ENCODE measurements at regions not wholly inside any gene's neighbourhood (a gene's known extent, or its start where the extent isn't known, plus 50 kb on each side); places are given as distances from the start of the nearest gene placed in this dataset.
"Not testable (repeated sequence)": the region's sequence is repeated elsewhere in the genome, so short reads cannot be mapped to it uniquely, and the experiment has no call there.

DNA sequence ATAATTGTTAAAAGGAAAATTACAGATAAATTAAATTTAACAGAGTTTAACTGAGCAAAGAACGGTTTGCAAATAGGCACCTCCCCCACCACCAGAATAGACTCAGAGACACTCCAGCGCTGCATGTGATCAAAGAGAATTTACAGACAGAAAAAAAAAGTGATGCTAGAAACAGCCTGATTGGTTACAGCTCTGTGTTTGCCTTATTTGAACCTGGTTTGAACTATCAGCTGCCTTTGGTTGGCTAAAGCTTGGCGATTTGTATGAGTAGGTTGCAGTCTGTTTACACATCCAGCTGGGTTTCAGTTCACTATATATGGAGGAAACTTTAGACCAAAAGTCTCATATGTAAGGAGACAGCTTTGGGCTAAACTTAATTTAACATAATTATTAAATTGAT is 249.1 kb downstream of the ENC1 start:
- Histone ChIP-seq H3K4me1 (ENCODE audit: control insufficient read depth, insufficient read depth, low read length, poor library complexity, severe bottlenecking) (peaks cover 20% of the 10 kb centered on the region), H3K9me3 (ENCODE audit: control insufficient read depth, low read length) (peaks cover 10% of the 10 kb centered on the region), H3K36me3 (ENCODE audit: control insufficient read depth, insufficient read depth, low read length) (no peaks in the 10 kb centered on the region), H3K4me3 (ENCODE audit: extremely low read depth, insufficient read depth, low read length, poor library complexity, severe bottlenecking) (no peak overlapping the region), H3K27ac (ENCODE audit: low read depth, low read length, severe bottlenecking) (no peak overlapping the region)
- 80 to 100% methylated on average over 1 to 2 of the region's 3 CpGs for WGBS, 2 experiments (ENCODE audit: insufficient coverage in 2 of 2)

DNA sequence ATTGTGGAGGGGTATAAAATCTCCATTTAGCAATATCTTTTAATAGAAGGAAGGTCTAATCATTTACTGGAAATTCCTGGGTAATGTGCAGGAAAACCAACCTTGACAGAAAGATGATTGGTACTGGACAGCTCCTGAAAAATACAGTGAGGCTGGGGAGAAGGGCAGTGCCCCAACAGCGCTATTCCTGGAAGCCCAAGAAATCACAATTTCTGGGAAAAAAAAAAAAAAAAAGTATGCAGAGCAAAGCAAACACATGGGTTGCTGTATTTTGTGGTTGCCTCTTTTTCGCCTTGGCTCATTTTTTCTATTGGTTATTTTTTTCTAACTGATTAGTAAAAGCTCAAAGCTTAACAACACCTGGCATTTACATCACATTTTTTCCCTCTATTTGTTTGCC is 249.7 kb downstream of the ENC1 start:
- Histone ChIP-seq H3K4me3 (ENCODE audit: extremely low read depth, insufficient read depth, low read length, poor library complexity, severe bottlenecking) (no peak overlapping the region), H3K36me3 (ENCODE audit: control insufficient read depth, insufficient read depth, low read length) (no peaks in the 10 kb centered on the region), H3K9me3 (ENCODE audit: control insufficient read depth, low read length) (peaks cover 10% of the 10 kb centered on the region), H3K27ac (ENCODE audit: low read depth, low read length, severe bottlenecking) (no peak overlapping the region), H3K4me1 (ENCODE audit: control insufficient read depth, insufficient read depth, low read length, poor library complexity, severe bottlenecking) (peaks cover 20% of the 10 kb centered on the region)
- 80 to 100% methylated on average over 1 of the region's 2 CpGs for WGBS, 2 experiments (ENCODE audit: insufficient coverage in 2 of 2)

DNA sequence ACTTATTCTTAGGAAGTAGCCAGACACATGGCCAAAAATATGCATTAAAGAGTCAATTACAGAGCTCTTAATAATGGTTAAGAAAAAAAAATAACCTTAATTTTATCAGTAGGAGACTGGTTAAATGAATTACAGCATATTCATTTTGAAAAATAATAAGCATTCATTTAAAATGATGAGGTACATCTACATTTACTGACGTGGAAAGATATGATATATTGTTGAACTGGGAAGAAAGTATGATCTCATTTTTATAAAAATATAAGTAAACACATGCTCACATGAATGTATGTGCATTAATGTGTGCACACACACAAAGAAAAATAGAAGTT is 250.3 kb downstream of the ENC1 start:
- peaks cover 10% of the 10 kb centered on the region for H3K9me3 ChIP-seq (ENCODE audit: control insufficient read depth, low read length)
- no CpG with 5 or more reads among the region's 1 CpG for WGBS, 2 experiments (ENCODE audit: insufficient coverage in 2 of 2)
- no peak overlapping the region for H3K27ac ChIP-seq (ENCODE audit: low read depth, low read length, severe bottlenecking)
- H3K4me1 ChIP-seq (ENCODE audit: control insufficient read depth, insufficient read depth, low read length, poor library complexity, severe bottlenecking), result peaks cover 20% of the 10 kb centered on the region
- no peak overlapping the region for H3K4me3 ChIP-seq (ENCODE audit: extremely low read depth, insufficient read depth, low read length, poor library complexity, severe bottlenecking)
- no peaks in the 10 kb centered on the region for H3K36me3 ChIP-seq (ENCODE audit: control insufficient read depth, insufficient read depth, low read length)

DNA sequence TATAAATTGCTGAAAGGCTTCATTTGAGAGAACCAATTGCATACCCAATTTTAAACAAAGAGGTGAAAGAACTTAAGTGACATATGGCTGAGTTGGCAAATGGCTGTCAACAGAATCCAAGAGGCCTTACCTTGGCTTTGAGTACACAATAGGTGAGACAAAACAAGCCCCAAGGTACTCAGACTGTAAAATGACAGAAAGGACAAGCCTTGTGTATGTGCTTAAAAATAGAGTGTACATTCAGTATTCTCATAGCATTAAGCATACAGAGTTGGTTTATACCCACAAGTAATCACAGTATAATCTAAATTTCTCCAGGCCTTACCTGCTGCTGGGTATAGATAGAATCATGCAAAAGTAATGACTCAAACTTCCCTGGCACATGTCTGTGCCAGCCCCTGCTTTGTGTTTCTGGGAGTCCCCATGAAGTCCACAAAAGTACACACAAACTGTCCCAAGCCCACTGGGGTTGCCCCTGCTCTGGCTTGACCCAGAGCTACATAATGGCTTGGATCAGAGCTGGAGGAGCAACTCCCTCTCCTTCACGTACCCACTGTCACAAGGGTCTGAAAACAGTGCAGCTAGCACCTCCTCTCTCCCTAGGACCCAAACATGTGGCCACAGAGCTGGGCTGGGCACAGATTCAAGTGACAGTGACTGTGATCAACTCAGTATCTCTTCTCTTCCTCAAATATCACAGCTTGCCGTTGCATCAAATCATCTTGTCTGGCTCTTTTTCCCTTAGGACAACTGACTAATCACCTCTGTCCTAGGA is 250.8 kb downstream of the ENC1 start:
- 89 to 100% methylated on average over 2 of the region's 2 CpGs for WGBS, 2 experiments (ENCODE audit: insufficient coverage in 2 of 2)
- H3K36me3 ChIP-seq (ENCODE audit: control insufficient read depth, insufficient read depth, low read length), result no peaks in the 10 kb centered on the region
- no peak overlapping the region for H3K4me3 ChIP-seq (ENCODE audit: extremely low read depth, insufficient read depth, low read length, poor library complexity, severe bottlenecking)
- peaks cover 10% of the 10 kb centered on the region for H3K9me3 ChIP-seq (ENCODE audit: control insufficient read depth, low read length)
- H3K27ac ChIP-seq (ENCODE audit: low read depth, low read length, severe bottlenecking), result no peak overlapping the region
- peaks cover 20% of the 10 kb centered on the region for H3K4me1 ChIP-seq (ENCODE audit: control insufficient read depth, insufficient read depth, low read length, poor library complexity, severe bottlenecking)

DNA sequence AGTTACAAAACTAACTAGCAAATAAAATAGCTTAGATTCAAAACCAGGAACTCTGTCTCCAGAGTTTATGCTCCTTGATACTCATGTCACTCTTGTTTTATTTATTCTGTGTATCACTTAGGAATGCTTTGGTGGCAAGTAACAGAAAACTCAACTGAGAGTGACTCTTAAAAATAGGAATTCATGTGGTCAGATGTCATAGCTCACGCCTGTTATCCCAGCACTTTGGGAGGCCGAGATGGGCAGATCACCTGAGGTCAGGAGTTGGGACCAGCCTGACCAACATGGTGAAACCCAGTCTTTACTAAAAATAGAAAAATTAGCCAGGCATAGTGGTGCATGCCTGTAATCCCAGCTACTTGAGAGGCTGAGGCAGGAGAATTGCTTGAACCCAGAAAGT is 252.1 kb downstream of the ENC1 start:
- 95 to 96% methylated on average over 2 of the region's 2 CpGs for WGBS, 2 experiments (ENCODE audit: insufficient coverage in 2 of 2)
- H3K4me3 ChIP-seq (ENCODE audit: extremely low read depth, insufficient read depth, low read length, poor library complexity, severe bottlenecking); H3K36me3 ChIP-seq (ENCODE audit: control insufficient read depth, insufficient read depth, low read length); H3K9me3 ChIP-seq (ENCODE audit: control insufficient read depth, low read length); H3K27ac ChIP-seq (ENCODE audit: low read depth, low read length, severe bottlenecking): not testable (repeated sequence)
- H3K4me1 ChIP-seq (ENCODE audit: control insufficient read depth, insufficient read depth, low read length, poor library complexity, severe bottlenecking), result peaks cover 22% of the 10 kb centered on the region

DNA sequence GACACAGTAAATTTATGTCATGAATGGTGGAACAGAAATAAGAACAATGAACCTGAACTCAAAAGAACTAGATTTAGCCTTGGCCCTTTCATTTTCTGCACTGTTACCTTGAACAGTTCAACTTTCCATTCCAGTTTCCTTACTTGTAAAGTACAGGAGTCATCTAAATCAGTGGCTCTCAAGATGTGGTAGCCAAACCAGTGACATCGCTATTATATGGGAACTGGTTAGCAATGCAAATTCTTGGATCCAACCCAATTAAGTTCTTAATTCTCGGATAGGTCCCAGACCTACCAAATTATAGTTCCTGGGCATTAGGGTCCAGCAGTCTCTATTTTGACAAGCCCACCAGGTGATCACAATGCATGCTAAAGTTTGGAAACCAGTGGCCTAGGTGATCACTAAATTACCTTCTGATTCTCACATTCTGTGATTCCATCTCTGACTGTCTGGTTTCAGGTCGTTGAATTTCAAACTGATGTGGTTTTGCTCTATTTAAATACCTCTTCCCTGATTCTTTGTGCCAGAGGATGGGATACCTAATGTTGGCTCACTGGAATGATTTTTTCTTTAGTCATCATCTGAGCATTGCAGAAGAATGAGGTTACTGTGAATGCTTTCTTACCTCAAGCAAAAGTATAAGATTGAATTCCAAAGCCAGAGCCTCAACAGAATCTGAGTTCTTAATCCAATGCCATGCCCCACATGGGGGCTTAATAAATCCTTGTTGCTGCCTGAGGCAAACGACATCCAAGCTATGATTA is 253.8 kb downstream of the ENC1 start:
- Histone ChIP-seq H3K27ac (ENCODE audit: low read depth, low read length, severe bottlenecking) (no peak overlapping the region), H3K4me3 (ENCODE audit: extremely low read depth, insufficient read depth, low read length, poor library complexity, severe bottlenecking) (no peak overlapping the region)

DNA sequence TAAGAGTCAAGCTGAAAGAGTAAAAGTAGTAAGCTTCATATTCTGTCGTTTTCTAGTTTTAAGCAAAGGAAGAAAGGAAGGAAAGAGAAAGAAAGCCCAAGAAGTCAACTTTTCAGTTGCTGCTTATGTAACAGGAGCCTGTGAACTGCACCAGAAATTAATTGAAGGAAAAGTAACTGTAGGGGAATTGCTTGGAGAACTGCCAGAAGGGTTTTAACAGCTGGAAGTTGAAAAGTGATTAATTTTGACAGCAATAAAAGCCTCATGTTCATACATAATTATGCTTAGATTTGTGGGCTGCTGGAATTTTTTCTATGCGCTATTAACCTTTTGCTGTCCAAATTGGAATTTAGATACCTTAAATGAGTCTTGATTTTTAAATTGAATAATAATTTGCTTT is 255.7 kb downstream of the ENC1 start:
- Histone ChIP-seq H3K9me3 (ENCODE audit: control insufficient read depth, low read length) (peaks cover 10% of the 10 kb centered on the region), H3K4me3 (ENCODE audit: extremely low read depth, insufficient read depth, low read length, poor library complexity, severe bottlenecking) (no peak overlapping the region), H3K4me1 (ENCODE audit: control insufficient read depth, insufficient read depth, low read length, poor library complexity, severe bottlenecking) (peaks cover 20% of the 10 kb centered on the region), H3K36me3 (ENCODE audit: control insufficient read depth, insufficient read depth, low read length) (no peaks in the 10 kb centered on the region), H3K27ac (ENCODE audit: low read depth, low read length, severe bottlenecking) (no peak overlapping the region)
- 92 to 100% methylated on average over 1 of the region's 2 CpGs for WGBS, 2 experiments (ENCODE audit: insufficient coverage in 2 of 2)

More for the DNA sequence above, 253.8 kb downstream of the ENC1 start:
- Histone ChIP-seq H3K4me1 (ENCODE audit: control insufficient read depth, insufficient read depth, low read length, poor library complexity, severe bottlenecking) (peaks cover 20% of the 10 kb centered on the region), H3K9me3 (ENCODE audit: control insufficient read depth, low read length) (peaks cover 10% of the 10 kb centered on the region), H3K36me3 (ENCODE audit: control insufficient read depth, insufficient read depth, low read length) (no peaks in the 10 kb centered on the region)
- WGBS, 2 experiments (ENCODE audit: insufficient coverage in 2 of 2), result 90 to 92% methylated on average over 3 of the region's 4 CpGs

DNA sequence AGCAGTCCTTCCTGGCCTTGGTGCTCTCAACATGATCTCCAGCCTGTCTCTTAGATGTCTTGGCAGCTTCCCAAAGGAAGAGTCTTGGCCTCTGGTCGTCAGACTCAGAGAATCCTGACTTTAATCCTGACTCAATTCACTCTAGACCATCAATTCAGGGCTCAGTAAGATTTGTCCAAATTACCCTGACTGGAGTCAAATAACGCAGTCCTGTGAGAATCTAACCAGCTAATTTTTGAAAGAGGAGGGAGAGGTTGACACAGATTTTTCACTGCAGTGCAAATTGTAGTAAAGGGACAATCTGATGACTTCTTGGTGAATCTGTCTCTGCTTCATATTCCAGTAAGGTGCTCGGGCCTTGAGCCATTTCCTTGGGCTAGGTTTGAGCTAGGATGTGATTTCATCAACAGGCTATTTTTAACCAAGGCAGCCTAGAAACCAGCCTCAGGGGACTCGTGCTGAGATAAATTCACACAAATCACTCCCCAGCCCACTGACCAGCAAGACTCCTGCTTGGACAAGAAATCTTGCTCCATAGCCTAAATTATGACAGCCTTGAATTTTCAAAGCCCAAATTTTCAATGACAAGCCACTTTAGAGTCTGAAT is 257.4 kb downstream of the ENC1 start:
- H3K9me3 ChIP-seq (ENCODE audit: control insufficient read depth, low read length), result peaks cover 10% of the 10 kb centered on the region
- H3K27ac ChIP-seq (ENCODE audit: low read depth, low read length, severe bottlenecking), result peak overlapping the region; percentile 64
- H3K36me3 ChIP-seq (ENCODE audit: control insufficient read depth, insufficient read depth, low read length), result no peaks in the 10 kb centered on the region
- no peak overlapping the region for H3K4me3 ChIP-seq (ENCODE audit: extremely low read depth, insufficient read depth, low read length, poor library complexity, severe bottlenecking)
- H3K4me1 ChIP-seq (ENCODE audit: control insufficient read depth, insufficient read depth, low read length, poor library complexity, severe bottlenecking), result peaks cover 25% of the 10 kb centered on the region
- 78 to 82% methylated on average over 3 of the region's 4 CpGs for WGBS, 2 experiments (ENCODE audit: insufficient coverage in 2 of 2)

DNA sequence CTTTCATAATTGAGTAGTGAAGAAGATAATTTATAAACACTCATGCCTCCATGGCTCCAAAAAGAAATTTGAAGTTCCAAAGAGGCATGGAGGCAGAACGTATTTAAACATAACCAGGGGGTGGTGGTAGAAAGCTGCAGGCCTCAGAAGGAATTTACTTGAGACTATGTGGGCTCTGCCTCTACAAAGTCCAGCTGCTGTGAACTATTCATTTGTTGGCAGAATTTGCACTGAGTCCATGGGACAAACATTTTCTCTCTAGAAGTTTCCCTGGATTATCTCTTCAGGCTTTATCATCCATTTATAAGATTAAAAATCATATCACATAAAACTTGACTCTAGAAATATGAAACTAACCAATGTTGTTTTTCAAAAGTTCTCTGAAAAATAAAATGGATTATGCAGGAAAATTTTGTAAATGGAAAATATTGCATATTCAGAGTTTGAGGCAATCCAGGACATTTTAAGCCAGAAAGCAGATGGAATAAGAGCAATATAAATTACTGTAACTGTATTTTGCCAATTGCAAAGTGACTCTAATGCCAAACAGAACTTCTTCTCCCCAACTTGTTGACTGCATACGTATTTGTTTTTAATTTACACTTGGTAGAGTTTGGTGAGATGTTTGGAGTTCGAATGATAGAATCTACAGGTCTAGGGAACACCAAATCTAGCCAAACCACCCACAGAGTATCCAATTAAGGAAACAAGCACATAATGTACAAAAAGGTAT is 258.2 kb downstream of the ENC1 start:
- WGBS, 2 experiments (ENCODE audit: insufficient coverage in 2 of 2), result 83 to 100% methylated on average over 1 of the region's 3 CpGs
- H3K4me1 ChIP-seq (ENCODE audit: control insufficient read depth, insufficient read depth, low read length, poor library complexity, severe bottlenecking), result peaks cover 25% of the 10 kb centered on the region
- H3K27ac ChIP-seq (ENCODE audit: low read depth, low read length, severe bottlenecking), result no peak overlapping the region
- no peaks in the 10 kb centered on the region for H3K36me3 ChIP-seq (ENCODE audit: control insufficient read depth, insufficient read depth, low read length)
- H3K9me3 ChIP-seq (ENCODE audit: control insufficient read depth, low read length), result peaks cover 3% of the 10 kb centered on the region
- no peak overlapping the region for H3K4me3 ChIP-seq (ENCODE audit: extremely low read depth, insufficient read depth, low read length, poor library complexity, severe bottlenecking)

DNA sequence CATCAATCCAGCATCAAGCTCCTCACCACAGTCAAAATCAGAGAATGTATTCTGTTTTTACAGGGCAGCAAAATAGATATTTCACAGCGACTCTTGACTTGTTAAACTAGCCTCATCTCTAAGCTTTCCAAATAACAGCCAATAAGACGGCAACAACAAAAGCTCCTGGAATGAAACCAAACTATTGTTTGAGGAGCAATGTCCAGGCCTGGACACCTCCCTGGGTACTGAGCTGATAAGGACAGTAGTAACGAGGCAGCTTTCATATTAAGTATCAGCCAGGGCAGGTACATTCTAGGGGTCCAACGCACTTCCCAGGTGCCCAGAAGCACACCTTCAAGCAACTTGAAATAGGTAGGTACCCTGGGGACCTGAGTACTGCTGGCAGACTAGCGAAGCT is 260.3 kb downstream of the ENC1 start:
- Histone ChIP-seq H3K36me3 (ENCODE audit: control insufficient read depth, insufficient read depth, low read length) (no peaks in the 10 kb centered on the region), H3K4me3 (ENCODE audit: extremely low read depth, insufficient read depth, low read length, poor library complexity, severe bottlenecking) (no peak overlapping the region), H3K27ac (ENCODE audit: low read depth, low read length, severe bottlenecking) (no peak overlapping the region), H3K4me1 (ENCODE audit: control insufficient read depth, insufficient read depth, low read length, poor library complexity, severe bottlenecking) (peaks cover 25% of the 10 kb centered on the region), H3K9me3 (ENCODE audit: control insufficient read depth, low read length) (no peaks in the 10 kb centered on the region)
- 89 to 90% methylated on average over 4 of the region's 5 CpGs for WGBS, 2 experiments (ENCODE audit: insufficient coverage in 2 of 2)

Measured in mesodermal cell (in vitro differentiated cells).